Spleen (tissue), 11 donors: ENCODE measurements at regions not wholly inside any gene's neighbourhood (a gene's known extent, or its start where the extent isn't known, plus 50 kb on each side); places are given as distances from the start of the nearest gene placed in this dataset.

Experiments used
- DNase-seq: peaks from one replicate; pipeline ENCODE4 v3.0.0-alpha.2; 2020
- H3K27ac ChIP-seq, 8 donors: fragments of 200-600 bp; sonication (generic) in 7 of 8; 1 replicate in 4 of 8; 2 replicates in 4 of 8; pipeline versions ENCODE4 v1.5.0 to v1.8.0; 2016 to 2021; ENCODE audit warnings: inconsistent platforms in 4 of 8, mild to moderate bottlenecking in 4 of 8, moderate library complexity in 1 of 8
- H3K27me3 ChIP-seq, 7 donors: fragments of 200-600 bp; sonication (generic) in 6 of 7; replicated peaks in 1 of 7; 1 replicate in 4 of 7; 2 replicates in 3 of 7; pipeline versions ENCODE4 v1.5.0 to v1.8.0; 2016 to 2021; ENCODE audit warnings: inconsistent platforms in 3 of 7, mild to moderate bottlenecking in 1 of 7
- H3K36me3 ChIP-seq, 6 donors: fragments of 200-600 bp; sonication (generic) in 5 of 6; 1 replicate in 4 of 6; 2 replicates in 2 of 6; pipeline versions ENCODE4 v1.5.0 to v1.8.0; 2016 to 2021; ENCODE audit warnings: inconsistent platforms in 2 of 6
- H3K4me1 ChIP-seq, 6 donors: fragments of 200-600 bp; sonication (generic) in 5 of 6; 1 replicate in 3 of 6; 2 replicates in 3 of 6; pipeline versions ENCODE4 v1.5.0 to v1.8.0; 2016 to 2021; ENCODE audit warnings: inconsistent platforms in 3 of 6
- H3K4me3 ChIP-seq, 8 donors: fragments of 200-600 bp; sonication (generic) in 7 of 8; 1 replicate in 4 of 8; 2 replicates in 4 of 8; pipeline versions ENCODE4 v1.5.0 to v1.8.0; 2016 to 2021; ENCODE audit warnings: inconsistent platforms in 4 of 8, mild to moderate bottlenecking in 4 of 8, moderate library complexity in 2 of 8
- H3K9me3 ChIP-seq, 8 donors: fragments of 200-600 bp; sonication (generic) in 7 of 8; 1 replicate in 4 of 8; 2 replicates in 4 of 8; pipeline versions ENCODE4 v1.5.0 to v1.8.0; 2016 to 2021; ENCODE audit warnings: inconsistent platforms in 4 of 8
- POLR2A ChIP-seq, 3 donors: fragments of 450-650 bp; IDR thresholded peaks; one replicate each; pipeline ENCODE4 v1.5.1; 2017; ENCODE audit warnings: antibody characterized with exemption in 3 of 3, mild to moderate bottlenecking in 1 of 3
- POLR2AphosphoS5 ChIP-seq, 3 donors: sonication (generic); formaldehyde crosslinking; IDR thresholded peaks; one replicate each; pipeline ENCODE4 v1.5.1; 2017; ENCODE audit warnings: antibody characterized with exemption in 3 of 3
- WGBS, 5 donors: extraction: QIAGEN DNeasy Blood & Tissue Kit in 3 of 5; methylation state at CpG; one replicate each; pipeline versions ENCODE4 v1.1.5 to v1.1.7; 2013 to 2018; 5-methylcytosine and 5-hydroxymethylcytosine counted together
- intact Hi-C: fragments of 100-400 bp; cut with DNase I; formaldehyde crosslinking; loops from one replicate; pipeline ENCODE4 v1.15.0; 2023; ENCODE audit warnings: low total_unique reads
- TF ChIP-seq, protein P1 (sequence below), 11 experiments: fragments of 200-600 bp in 7 of 11; fragments of 450-650 bp in 4 of 11; sonication (generic) in 4 of 11; IDR thresholded peaks in 8 of 11; conservative IDR thresholded peaks in 3 of 11; 1 replicate in 7 of 11; 2 replicates in 4 of 11; pipeline versions ENCODE4 v1.4.0 to v1.8.0; 2016 to 2021; ENCODE audit warnings: antibody characterized with exemption in 11 of 11, inconsistent platforms in 4 of 11, mild to moderate bottlenecking in 1 of 11
- donor health status: healthy with polysubstance abuse.
- donor health status: DM: no; HTN: no; CAD: no; lungs with moderate emphysema.
- donor health status: DM: no; HTN: no; CAD: no.
- donor health status: Bipolar disorder and iron deficiency.
- donor health status: healthy.
- donor health status: DM: no; HTN: no; CAD: no.
- donor health status: DM: yes; HTN: yes; CAD: no.

DNA sequence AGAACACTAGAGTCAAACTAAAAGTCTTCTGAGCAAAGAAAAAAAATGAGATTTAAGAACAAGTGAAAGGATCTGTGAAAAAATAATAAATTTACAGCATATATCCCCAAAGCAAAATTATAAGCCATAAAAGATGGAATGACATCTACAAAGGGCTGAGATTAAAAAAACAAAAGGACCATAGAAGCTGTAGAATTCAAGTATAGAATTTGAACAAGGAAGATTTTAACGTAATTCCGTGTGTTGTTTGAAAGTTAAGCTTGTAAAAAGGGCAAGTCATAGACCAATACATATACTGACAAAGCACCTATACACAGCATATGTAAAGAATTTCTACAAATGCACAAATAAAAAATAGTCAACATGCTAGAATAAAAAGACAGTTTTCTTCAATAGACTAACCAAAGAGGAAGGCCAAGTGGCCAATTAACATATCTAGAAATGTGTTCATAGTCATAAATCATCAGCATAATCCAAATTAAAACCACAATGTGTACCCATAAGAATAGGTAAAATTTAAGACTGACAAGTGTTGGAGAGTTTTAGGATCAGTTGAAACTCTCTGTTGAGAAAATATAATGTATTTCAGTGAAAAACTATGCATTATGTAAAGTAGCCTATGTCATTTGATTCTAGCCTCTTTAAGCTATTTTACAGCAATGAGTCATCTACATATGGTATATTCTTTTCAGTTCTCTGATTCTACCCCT, 674.9 kb downstream of the OLFM4 start:
- H3K27me3 ChIP-seq = no peaks in the 10 kb centered on the region
- H3K9me3 ChIP-seq = peaks cover 0 to 29% (median 6%) of the 10 kb centered on the region in 8 donors
- no peaks in the 10 kb centered on the region for H3K4me1 ChIP-seq
- WGBS, 5 donors = 88 to 96% (median 91%) methylated on average over 2 of the region's 2 CpGs
- no peak overlapping the region for H3K4me3 ChIP-seq
- intact Hi-C loops = no loop called here
- no peaks in the 10 kb centered on the region for H3K36me3 ChIP-seq
- no peak overlapping the region for H3K27ac ChIP-seq
- TF ChIP-seq POLR2A (IDR thresholded peaks at IDR 0.05) (no peak), POLR2AphosphoS5 (IDR thresholded peaks at IDR 0.05) (no peak)
- TF ChIP-seq, protein P1, sequence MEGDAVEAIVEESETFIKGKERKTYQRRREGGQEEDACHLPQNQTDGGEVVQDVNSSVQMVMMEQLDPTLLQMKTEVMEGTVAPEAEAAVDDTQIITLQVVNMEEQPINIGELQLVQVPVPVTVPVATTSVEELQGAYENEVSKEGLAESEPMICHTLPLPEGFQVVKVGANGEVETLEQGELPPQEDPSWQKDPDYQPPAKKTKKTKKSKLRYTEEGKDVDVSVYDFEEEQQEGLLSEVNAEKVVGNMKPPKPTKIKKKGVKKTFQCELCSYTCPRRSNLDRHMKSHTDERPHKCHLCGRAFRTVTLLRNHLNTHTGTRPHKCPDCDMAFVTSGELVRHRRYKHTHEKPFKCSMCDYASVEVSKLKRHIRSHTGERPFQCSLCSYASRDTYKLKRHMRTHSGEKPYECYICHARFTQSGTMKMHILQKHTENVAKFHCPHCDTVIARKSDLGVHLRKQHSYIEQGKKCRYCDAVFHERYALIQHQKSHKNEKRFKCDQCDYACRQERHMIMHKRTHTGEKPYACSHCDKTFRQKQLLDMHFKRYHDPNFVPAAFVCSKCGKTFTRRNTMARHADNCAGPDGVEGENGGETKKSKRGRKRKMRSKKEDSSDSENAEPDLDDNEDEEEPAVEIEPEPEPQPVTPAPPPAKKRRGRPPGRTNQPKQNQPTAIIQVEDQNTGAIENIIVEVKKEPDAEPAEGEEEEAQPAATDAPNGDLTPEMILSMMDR (IDR thresholded peaks at IDR 0.05 in 8 of 11, conservative IDR thresholded peaks at IDR 0.05 in 3 of 11) = no peak
- DNase-seq = no peak

GRCh38 chr13:53719281-53719680, 690.7 kb downstream of the OLFM4 start:
- Histone ChIP-seq H3K36me3 (no peaks in the 10 kb centered on the region), H3K27me3 (no peaks in the 10 kb centered on the region), H3K4me1 (no peaks in the 10 kb centered on the region), H3K27ac (no peak overlapping the region), H3K9me3 (peaks cover 0 to 41% (median 31%) of the 10 kb centered on the region in 8 donors), H3K4me3 (no peak overlapping the region)
- intact Hi-C loops = no loop called here
- DNase-seq = no peak
- no peak for TF ChIP-seq POLR2A (IDR thresholded peaks at IDR 0.05)
- no peak for TF ChIP-seq POLR2AphosphoS5 (IDR thresholded peaks at IDR 0.05)

DNA sequence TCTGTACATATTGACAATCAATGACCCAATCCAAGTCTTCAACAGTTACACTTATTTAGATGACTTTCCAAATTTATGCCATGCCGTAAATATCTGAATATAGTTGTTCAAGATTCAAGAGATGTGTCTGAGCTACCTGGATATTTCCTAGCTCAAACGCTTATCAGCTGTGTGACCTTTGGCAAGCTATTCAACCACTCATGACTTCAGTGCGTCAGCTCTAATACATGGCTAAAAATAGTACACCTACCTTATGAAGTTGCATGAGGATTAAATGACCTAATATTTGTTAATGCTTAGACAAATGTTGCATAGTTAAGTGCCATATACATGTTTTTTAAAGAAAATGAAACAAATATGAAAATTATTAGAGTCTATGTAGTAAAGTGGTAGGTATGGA, 704.1 kb downstream of the OLFM4 start:
- H3K9me3 ChIP-seq = peaks cover 0 to 4% (median 0%) of the 10 kb centered on the region in 8 donors
- no peaks in the 10 kb centered on the region for H3K36me3 ChIP-seq
- no peaks in the 10 kb centered on the region for H3K4me1 ChIP-seq
- TF ChIP-seq, protein P1 (IDR thresholded peaks at IDR 0.05 in 8 of 11, conservative IDR thresholded peaks at IDR 0.05 in 3 of 11) = no peak
- TF ChIP-seq POLR2A (IDR thresholded peaks at IDR 0.05) (no peak), POLR2AphosphoS5 (IDR thresholded peaks at IDR 0.05) (no peak)
- intact Hi-C loops = no loop called here
- DNase-seq = no peak
- no peak overlapping the region for H3K27ac ChIP-seq
- 75 to 84% (median 81%) methylated on average over 3 of the region's 3 CpGs for WGBS, 5 donors
- no peaks in the 10 kb centered on the region for H3K27me3 ChIP-seq
- H3K4me3 ChIP-seq = no peak overlapping the region

DNA sequence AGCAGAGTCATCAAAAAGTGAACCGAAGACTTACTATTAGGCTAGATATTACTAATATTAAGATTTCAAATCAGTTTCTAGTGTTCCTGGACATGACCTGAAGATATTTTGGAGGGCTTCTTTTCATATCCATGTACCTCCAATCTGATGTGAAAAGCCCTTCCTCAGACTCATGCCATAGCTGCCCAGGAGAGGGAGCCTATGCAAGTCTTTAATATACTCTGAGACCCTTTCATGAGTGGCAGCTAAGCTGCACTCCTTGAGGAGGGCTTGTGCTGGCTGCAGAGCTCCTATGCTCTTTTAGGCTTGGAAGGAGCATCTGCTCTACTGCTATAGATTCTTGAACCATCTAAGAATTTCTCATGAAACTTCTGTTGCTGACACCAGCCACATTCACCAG, 715.3 kb downstream of the OLFM4 start:
- Histone ChIP-seq H3K4me1 (no peaks in the 10 kb centered on the region), H3K27me3 (no peaks in the 10 kb centered on the region), H3K9me3 (no peaks in the 10 kb centered on the region), H3K27ac (no peak overlapping the region), H3K4me3 (no peak overlapping the region), H3K36me3 (no peaks in the 10 kb centered on the region)
- TF ChIP-seq, protein P1 (IDR thresholded peaks at IDR 0.05 in 8 of 11, conservative IDR thresholded peaks at IDR 0.05 in 3 of 11) = no peak
- TF ChIP-seq POLR2A (IDR thresholded peaks at IDR 0.05) (no peak), POLR2AphosphoS5 (IDR thresholded peaks at IDR 0.05) (no peak)
- DNase-seq = no peak
- intact Hi-C loops = no loop called here
- WGBS, 5 donors = 93 to 97% (median 94%) methylated on average over 1 of the region's 1 CpG
